ENCODE measurements at regions not wholly inside any gene's neighbourhood (a gene's known extent, or its start where the extent isn't known, plus 50 kb on each side); places are given as distances from the start of the nearest gene placed in this dataset.

DNA sequence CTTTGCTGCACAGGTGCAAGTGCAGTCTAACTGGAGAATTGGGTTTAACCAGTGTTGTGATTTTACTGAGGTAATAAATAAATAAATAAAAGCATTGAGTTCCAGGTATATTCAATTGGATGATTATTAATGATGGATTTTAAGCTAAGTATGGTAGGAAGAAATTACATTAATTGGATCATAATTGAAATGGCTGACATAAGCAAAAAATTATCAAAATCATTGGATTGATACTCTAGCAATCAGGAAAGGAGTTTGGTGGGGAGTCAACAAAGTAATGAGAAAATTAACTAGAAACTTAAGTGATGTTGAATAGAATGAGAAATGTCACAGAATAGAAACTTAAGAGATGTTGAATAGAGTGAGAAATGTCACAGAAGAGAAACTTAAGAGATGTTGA is 981.9 kb downstream of the SI start:
- BruUV-seq (replicated peaks) = no TSS peak
- no peak overlapping the region for H3K9ac ChIP-seq (replicated peaks; ENCODE audit: extremely low read depth, insufficient read depth, low read length)
- no peak overlapping the region for H3K4me2 ChIP-seq (ENCODE audit: insufficient read depth, low read length)
- POLR2A ChIA-PET = no interaction called here
- dilution Hi-C loops (cut with MboI; ENCODE audit: extremely low pct_ligation_motif_present, low sequenced_read_pairs) = no loop called here
- no peaks in the 10 kb centered on the region for H3K27me3 ChIP-seq (ENCODE audit: control insufficient read depth in 2 of 2, insufficient read depth in 2 of 2, low read length in 2 of 2)
- no peak for DNase-seq (ENCODE audit: low read depth, low spot score)
- no peak overlapping the region for H3K27ac ChIP-seq (ENCODE audit: insufficient read depth, low read depth, low read length)
- TF ChIP-seq, protein P1, sequence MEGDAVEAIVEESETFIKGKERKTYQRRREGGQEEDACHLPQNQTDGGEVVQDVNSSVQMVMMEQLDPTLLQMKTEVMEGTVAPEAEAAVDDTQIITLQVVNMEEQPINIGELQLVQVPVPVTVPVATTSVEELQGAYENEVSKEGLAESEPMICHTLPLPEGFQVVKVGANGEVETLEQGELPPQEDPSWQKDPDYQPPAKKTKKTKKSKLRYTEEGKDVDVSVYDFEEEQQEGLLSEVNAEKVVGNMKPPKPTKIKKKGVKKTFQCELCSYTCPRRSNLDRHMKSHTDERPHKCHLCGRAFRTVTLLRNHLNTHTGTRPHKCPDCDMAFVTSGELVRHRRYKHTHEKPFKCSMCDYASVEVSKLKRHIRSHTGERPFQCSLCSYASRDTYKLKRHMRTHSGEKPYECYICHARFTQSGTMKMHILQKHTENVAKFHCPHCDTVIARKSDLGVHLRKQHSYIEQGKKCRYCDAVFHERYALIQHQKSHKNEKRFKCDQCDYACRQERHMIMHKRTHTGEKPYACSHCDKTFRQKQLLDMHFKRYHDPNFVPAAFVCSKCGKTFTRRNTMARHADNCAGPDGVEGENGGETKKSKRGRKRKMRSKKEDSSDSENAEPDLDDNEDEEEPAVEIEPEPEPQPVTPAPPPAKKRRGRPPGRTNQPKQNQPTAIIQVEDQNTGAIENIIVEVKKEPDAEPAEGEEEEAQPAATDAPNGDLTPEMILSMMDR (IDR thresholded peaks at IDR 0.05; ENCODE audit: extremely low read depth in 1 of 2, insufficient read depth in 1 of 2, low read depth in 1 of 2, low read length in 2 of 2) = no peak
- no peak for TF ChIP-seq JUN (IDR thresholded peaks at IDR 0.05; ENCODE audit: borderline replicate concordance, insufficient read depth, insufficient read length, low read depth)
- H3K9me1 ChIP-seq (replicated peaks; ENCODE audit: control insufficient read depth, extremely low read depth, insufficient read depth, low read length) = no peaks in the 10 kb centered on the region
- H3K79me2 ChIP-seq (ENCODE audit: control insufficient read depth, insufficient read depth, low read length) = no peaks in the 10 kb centered on the region
- no peak for FAIRE-seq
- intact Hi-C loops (cut with micrococcal nuclease) = no loop called here
- no peaks in the 10 kb centered on the region for H3K9me3 ChIP-seq (replicated peaks; ENCODE audit: control insufficient read depth, insufficient read depth, low read length)
- H3K4me3 ChIP-seq (replicated peaks in 1 of 3; ENCODE audit: insufficient read depth in 1 of 3, low read depth in 1 of 3, low read length in 3 of 3) = no peak overlapping the region
- CTCF ChIA-PET = no interaction called here
- no peaks in the 10 kb centered on the region for H4K20me1 ChIP-seq (replicated peaks; ENCODE audit: control insufficient read depth, extremely low read depth, insufficient read depth, low read length)
- H2AFZ ChIP-seq (ENCODE audit: low read depth, low read length) = no peak overlapping the region
- no peaks in the 10 kb centered on the region for H3K36me3 ChIP-seq (ENCODE audit: control insufficient read depth in 2 of 2, extremely low read depth in 1 of 2, insufficient read depth in 2 of 2, low read length in 2 of 2)
- H3K4me1 ChIP-seq (ENCODE audit: control insufficient read depth, extremely low read depth, insufficient read depth, low read length) = no peaks in the 10 kb centered on the region

DNA sequence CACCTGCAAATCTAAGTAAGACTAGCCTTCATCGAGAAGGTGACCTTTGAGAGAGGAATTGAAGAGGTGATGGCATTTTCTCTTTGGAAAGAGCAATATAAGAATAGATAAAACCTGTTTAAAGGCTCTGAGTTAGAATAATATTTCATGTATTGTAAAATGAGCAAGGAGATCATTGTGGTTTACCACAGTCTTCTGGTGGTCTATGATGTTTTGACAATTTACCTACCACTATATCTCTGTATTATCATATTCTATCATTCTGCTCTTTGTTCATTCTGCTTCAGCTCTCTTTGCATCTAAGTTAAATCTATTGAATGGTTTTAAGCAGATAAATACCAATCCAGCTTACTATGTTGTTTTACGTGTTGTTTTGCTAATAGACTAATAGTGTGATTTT is 982.3 kb downstream of the SI start:
- no peaks in the 10 kb centered on the region for H3K27me3 ChIP-seq (ENCODE audit: control insufficient read depth in 2 of 2, insufficient read depth in 2 of 2, low read length in 2 of 2)
- intact Hi-C loops (cut with micrococcal nuclease) = no loop called here
- POLR2A ChIA-PET = no interaction called here
- no peak overlapping the region for H3K9ac ChIP-seq (replicated peaks; ENCODE audit: extremely low read depth, insufficient read depth, low read length)
- no peak for DNase-seq (ENCODE audit: low read depth, low spot score)
- no peaks in the 10 kb centered on the region for H3K79me2 ChIP-seq (ENCODE audit: control insufficient read depth, insufficient read depth, low read length)
- FAIRE-seq = no peak
- dilution Hi-C loops (cut with MboI; ENCODE audit: extremely low pct_ligation_motif_present, low sequenced_read_pairs) = no loop called here
- H3K9me3 ChIP-seq (replicated peaks; ENCODE audit: control insufficient read depth, insufficient read depth, low read length) = no peaks in the 10 kb centered on the region
- no peaks in the 10 kb centered on the region for H3K4me1 ChIP-seq (ENCODE audit: control insufficient read depth, extremely low read depth, insufficient read depth, low read length)
- H3K4me3 ChIP-seq (replicated peaks in 1 of 3; ENCODE audit: insufficient read depth in 1 of 3, low read depth in 1 of 3, low read length in 3 of 3) = no peak overlapping the region
- CTCF ChIA-PET = no interaction called here
- no peaks in the 10 kb centered on the region for H4K20me1 ChIP-seq (replicated peaks; ENCODE audit: control insufficient read depth, extremely low read depth, insufficient read depth, low read length)
- BruUV-seq (replicated peaks) = no TSS peak
- H3K9me1 ChIP-seq (replicated peaks; ENCODE audit: control insufficient read depth, extremely low read depth, insufficient read depth, low read length) = no peaks in the 10 kb centered on the region
- H3K36me3 ChIP-seq (ENCODE audit: control insufficient read depth in 2 of 2, extremely low read depth in 1 of 2, insufficient read depth in 2 of 2, low read length in 2 of 2) = no peaks in the 10 kb centered on the region
- H2AFZ ChIP-seq (ENCODE audit: low read depth, low read length) = no peak overlapping the region
- H3K4me2 ChIP-seq (ENCODE audit: insufficient read depth, low read length) = no peak overlapping the region
- TF ChIP-seq FOS (IDR thresholded peaks at IDR 0.05; ENCODE audit: borderline replicate concordance, insufficient read depth, low read length) (no peak), POLR2AphosphoS5 (IDR thresholded peaks at IDR 0.05; ENCODE audit: insufficient read depth, low read depth, low read length) (no peak), EZH2 (IDR thresholded peaks at IDR 0.05; ENCODE audit: borderline replicate concordance, low read depth, low read length, severe bottlenecking) (no peak), GATA2 (IDR thresholded peaks at IDR 0.05; ENCODE audit: insufficient read depth, insufficient read length, low read depth, low read length) (no peak), POLR2A (IDR thresholded peaks at IDR 0.05; ENCODE audit: low read depth, low read length) (no peak), MYC (IDR thresholded peaks at IDR 0.05; ENCODE audit: low read depth, low read length) (no peak), JUN (IDR thresholded peaks at IDR 0.05; ENCODE audit: borderline replicate concordance, insufficient read depth, insufficient read length, low read depth) (no peak)
- TF ChIP-seq, protein P1 (IDR thresholded peaks at IDR 0.05; ENCODE audit: extremely low read depth in 1 of 2, insufficient read depth in 1 of 2, low read depth in 1 of 2, low read length in 2 of 2) = no peak
- TF ChIP-seq, protein P2, sequence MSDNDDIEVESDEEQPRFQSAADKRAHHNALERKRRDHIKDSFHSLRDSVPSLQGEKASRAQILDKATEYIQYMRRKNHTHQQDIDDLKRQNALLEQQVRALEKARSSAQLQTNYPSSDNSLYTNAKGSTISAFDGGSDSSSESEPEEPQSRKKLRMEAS (IDR thresholded peaks at IDR 0.05; ENCODE audit: insufficient read depth, insufficient read length) = no peak
- no peak overlapping the region for H3K27ac ChIP-seq (ENCODE audit: insufficient read depth, low read depth, low read length)

Measured in endothelial cell of umbilical vein (primary cell).